GM23338 (cell line): ENCODE measurements at regions not wholly inside any gene's neighbourhood (a gene's known extent, or its start where the extent isn't known, plus 50 kb on each side); places are given as distances from the start of the nearest gene placed in this dataset.

Experiments used
- CTCF ChIP-seq, 2 experiments: fragments of 200-600 bp in 1 of 2; sonication (generic) in 1 of 2; conservative IDR thresholded peaks; 2 replicates each; pipeline versions ENCODE4 v1.5.1 to v1.6.1; 2016 to 2017; ENCODE audit warnings: antibody characterized with exemption in 2 of 2, low read depth in 2 of 2, mild to moderate bottlenecking in 2 of 2, moderate library complexity in 1 of 2
- EZH2 ChIP-seq: fragments of 200-600 bp; sonication (generic); IDR thresholded peaks from one replicate; pipeline ENCODE4 v1.8.0; 2017; ENCODE audit warnings: antibody characterized with exemption, mild to moderate bottlenecking, low read depth; ENCODE audit not compliant: unreplicated experiment
- POLR2AphosphoS5 ChIP-seq: IDR thresholded peaks from 2 replicates; pipeline ENCODE4 v1.6.1; 2016; ENCODE audit warnings: antibody characterized with exemption, low read depth

GRCh38 chr11:130699561-130699960 lies 216.7 kb downstream of the SNX19 start:
- TF ChIP-seq POLR2AphosphoS5 (no peak), CTCF (conservative IDR thresholded peaks at IDR 0.05; ENCODE audit: low read depth in 2 of 2) (no peak), EZH2 (no peak)
